Rectal smooth muscle tissue (tissue), 1 donor: ENCODE measurements at regions not wholly inside any gene's neighbourhood (a gene's known extent, or its start where the extent isn't known, plus 50 kb on each side); places are given as distances from the start of the nearest gene placed in this dataset.

Experiments
- H3K27ac ChIP-seq: one replicate; pipeline ENCODE4 v1.7.0; 2013; ENCODE audit warnings: low read depth, low read length, inconsistent platforms
- H3K27me3 ChIP-seq: one replicate; pipeline ENCODE4 v1.7.0; 2013; ENCODE audit warnings: low read length; ENCODE audit not compliant: control insufficient read depth, insufficient read depth
- H3K36me3 ChIP-seq: one replicate; pipeline ENCODE4 v1.7.0; 2013; ENCODE audit warnings: low read length; ENCODE audit not compliant: control insufficient read depth, insufficient read depth
- H3K4me1 ChIP-seq: one replicate; pipeline ENCODE4 v1.7.0; 2013; ENCODE audit warnings: low read length; ENCODE audit not compliant: control insufficient read depth, insufficient read depth
- H3K4me3 ChIP-seq: one replicate; pipeline ENCODE4 v1.7.0; 2013; ENCODE audit warnings: low read length
- H3K9ac ChIP-seq: one replicate; pipeline ENCODE4 v1.7.0; 2013; ENCODE audit warnings: low read length

DNA sequence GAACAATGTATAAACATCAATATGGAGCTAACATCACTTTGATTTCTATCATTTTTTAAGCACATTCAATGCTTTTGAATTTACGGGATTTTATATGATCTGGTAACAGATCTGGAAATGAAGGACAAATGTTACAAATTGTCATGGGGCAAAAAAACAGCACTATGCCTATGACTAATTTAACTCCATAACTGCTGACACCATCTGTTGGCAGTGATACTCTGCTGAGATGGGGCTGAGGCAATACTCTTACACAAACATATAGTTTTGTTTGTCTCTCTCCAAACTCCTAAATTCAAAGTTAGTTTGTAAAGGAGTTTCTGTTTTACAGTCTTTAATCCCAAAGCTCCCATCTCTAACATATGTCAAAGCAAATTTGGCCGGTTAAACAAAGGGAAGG lies 132.5 kb upstream of the FER start:
- Histone ChIP-seq H3K4me1 (no peaks in the 10 kb centered on the region), H3K27me3 (no peaks in the 10 kb centered on the region), H3K4me3 (no peak overlapping the region), H3K9ac (no peak overlapping the region), H3K36me3 (no peaks in the 10 kb centered on the region), H3K27ac (no peak overlapping the region)

DNA sequence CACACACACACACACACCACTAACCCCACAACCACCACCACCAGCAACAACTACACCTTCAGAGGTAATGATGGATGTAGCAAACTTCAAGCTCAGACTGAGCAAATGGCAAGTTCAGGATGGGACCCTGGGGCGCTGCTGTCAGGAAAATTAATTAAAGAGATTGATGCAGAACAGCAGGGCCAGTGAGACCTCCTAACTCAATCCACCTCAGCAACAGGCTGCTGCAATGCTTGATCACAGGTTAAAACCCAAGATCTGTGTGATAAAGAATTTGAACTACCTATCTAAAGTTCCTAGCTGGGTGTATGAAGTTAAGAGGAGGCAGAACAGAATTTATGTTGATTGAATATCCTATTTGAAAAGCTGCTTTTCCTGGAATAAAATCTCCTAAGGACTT lies 140.3 kb upstream of the FER start:
- Histone ChIP-seq H3K4me1 (no peaks in the 10 kb centered on the region), H3K27me3 (no peaks in the 10 kb centered on the region), H3K9ac (no peak overlapping the region), H3K27ac (no peak overlapping the region), H3K36me3 (no peaks in the 10 kb centered on the region), H3K4me3 (no peak overlapping the region)

DNA sequence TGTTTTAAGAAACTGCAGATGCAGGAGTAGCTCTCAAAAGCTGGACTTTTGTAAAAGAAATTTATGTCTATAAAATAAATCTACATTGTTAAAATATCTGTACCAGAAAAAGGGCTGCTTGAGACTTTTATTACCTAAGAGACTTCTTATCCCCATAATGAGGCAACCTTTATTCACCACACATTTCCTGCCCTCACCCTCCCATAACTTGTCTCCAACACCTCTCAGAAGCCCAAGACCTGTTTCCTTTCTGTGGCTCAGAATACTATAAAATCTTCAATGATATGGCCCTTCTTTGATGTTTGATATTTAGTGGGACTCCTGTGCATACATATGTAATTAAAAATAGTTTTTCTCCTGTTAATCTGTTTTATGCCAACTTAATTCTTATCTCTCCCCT lies 141.5 kb upstream of the FER start:
- H3K27me3 ChIP-seq, result no peaks in the 10 kb centered on the region
- no peak overlapping the region for H3K9ac ChIP-seq
- H3K4me1 ChIP-seq, result no peaks in the 10 kb centered on the region
- no peak overlapping the region for H3K27ac ChIP-seq
- H3K36me3 ChIP-seq, result no peaks in the 10 kb centered on the region
- H3K4me3 ChIP-seq, result no peak overlapping the region

DNA sequence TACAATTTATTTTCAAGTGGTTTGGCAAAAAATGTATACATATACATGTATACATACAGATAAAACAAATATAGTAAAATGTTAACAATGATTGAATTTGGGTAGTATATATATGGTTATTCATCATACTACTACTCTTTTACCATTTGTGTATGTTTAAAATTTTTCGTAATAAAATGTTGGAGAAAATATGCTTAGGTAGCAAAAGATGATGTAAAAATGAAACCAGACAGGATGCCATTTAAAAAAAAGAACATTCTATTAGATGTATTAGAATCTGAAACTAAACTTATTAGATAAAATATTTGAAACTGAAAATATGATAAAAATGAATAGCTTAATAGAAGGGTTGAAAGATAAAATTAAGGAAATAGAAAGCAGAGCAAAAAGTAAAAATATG lies 144.9 kb upstream of the FER start:
- Histone ChIP-seq H3K4me3 (no peak overlapping the region), H3K36me3 (no peaks in the 10 kb centered on the region), H3K9ac (no peak overlapping the region), H3K27me3 (no peaks in the 10 kb centered on the region), H3K4me1 (no peaks in the 10 kb centered on the region), H3K27ac (no peak overlapping the region)

DNA sequence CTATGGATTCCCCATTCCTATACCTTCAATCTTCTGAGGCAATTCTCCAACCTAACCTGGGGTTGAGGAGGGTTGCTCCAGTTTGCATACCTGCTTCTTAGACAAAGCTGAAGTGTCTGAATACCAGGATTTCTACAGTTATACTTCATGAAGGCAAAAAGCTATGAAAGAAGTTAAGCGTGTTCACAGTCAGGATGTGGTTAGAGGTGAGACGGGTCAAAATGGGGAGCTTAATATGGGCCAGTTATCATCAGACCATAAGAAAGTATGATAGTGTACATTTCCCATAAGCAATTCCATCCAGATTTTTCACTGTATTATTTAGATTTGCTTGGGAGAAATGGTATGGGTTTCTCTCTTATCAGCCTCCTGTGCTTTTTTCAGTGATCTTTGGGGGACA lies 156.9 kb upstream of the FER start:
- Histone ChIP-seq H3K4me1 (no peaks in the 10 kb centered on the region), H3K27ac (no peak overlapping the region), H3K36me3 (no peaks in the 10 kb centered on the region), H3K4me3 (no peak overlapping the region), H3K9ac (no peak overlapping the region), H3K27me3 (no peaks in the 10 kb centered on the region)

DNA sequence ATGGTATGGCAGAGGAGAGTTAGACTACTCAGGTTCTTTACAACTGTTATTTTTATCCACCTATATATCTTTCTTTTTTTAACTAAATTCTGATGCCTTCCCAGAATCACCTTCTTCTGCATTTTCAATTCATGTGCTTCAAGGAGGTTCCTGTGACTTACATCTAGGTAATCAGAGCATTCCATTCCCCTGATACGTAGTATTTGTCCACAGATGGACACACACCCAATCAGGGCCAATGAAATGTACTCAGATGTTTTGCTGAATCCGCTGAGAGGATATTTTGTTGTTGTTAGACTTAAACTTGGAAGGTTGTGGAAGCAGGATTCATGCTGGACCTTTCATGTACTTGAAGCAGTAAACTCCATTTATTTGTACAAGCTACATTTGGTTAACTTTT lies 159.4 kb upstream of the FER start:
- Histone ChIP-seq H3K27ac (no peak overlapping the region), H3K4me1 (no peaks in the 10 kb centered on the region), H3K36me3 (no peaks in the 10 kb centered on the region), H3K4me3 (no peak overlapping the region), H3K9ac (no peak overlapping the region), H3K27me3 (no peaks in the 10 kb centered on the region)

DNA sequence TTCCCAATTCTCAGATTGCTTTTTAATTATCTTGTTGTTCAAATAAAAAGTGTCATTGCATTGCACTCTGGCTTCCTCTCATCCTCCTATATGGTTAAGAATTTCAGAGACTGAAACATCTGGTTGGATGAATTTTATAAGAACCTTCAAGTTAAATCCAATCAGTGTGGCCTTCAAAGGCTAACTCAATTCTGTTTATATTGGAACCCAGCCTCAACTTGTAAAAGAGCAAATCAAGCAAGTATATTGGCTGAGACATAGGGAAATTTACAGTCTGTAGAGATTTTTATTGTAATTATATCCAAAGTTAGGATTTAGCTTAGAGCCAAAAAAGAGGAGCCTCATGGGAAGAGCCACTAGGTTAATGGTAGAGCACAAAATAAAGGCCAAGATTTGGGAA lies 159.9 kb upstream of the FER start:
- H3K36me3 ChIP-seq, result no peaks in the 10 kb centered on the region
- H3K27ac ChIP-seq, result no peak overlapping the region
- H3K9ac ChIP-seq, result no peak overlapping the region
- H3K27me3 ChIP-seq, result no peaks in the 10 kb centered on the region
- H3K4me3 ChIP-seq, result no peak overlapping the region
- H3K4me1 ChIP-seq, result no peaks in the 10 kb centered on the region

DNA sequence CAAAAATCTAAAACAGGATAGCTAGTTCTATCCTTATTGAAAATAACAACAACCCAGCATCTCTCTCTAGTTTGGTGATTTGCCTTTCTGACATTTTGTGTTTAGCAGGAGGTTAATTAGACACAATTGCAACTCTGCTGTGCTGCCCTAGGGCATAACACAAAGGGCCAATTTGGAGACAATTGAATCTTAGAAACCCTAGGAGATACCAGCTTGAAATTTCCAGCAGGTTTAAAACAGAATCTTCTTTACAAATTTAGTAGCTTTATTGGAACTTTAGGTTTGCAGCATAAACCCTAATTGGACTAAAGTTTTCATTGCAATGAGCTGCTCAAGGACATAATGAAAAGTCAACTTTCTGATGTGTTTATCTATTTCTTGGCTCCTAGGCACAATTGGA lies 166.7 kb upstream of the FER start:
- Histone ChIP-seq H3K36me3 (no peaks in the 10 kb centered on the region), H3K4me1 (no peaks in the 10 kb centered on the region), H3K27ac (no peak overlapping the region), H3K27me3 (no peaks in the 10 kb centered on the region), H3K9ac (no peak overlapping the region), H3K4me3 (no peak overlapping the region)

DNA sequence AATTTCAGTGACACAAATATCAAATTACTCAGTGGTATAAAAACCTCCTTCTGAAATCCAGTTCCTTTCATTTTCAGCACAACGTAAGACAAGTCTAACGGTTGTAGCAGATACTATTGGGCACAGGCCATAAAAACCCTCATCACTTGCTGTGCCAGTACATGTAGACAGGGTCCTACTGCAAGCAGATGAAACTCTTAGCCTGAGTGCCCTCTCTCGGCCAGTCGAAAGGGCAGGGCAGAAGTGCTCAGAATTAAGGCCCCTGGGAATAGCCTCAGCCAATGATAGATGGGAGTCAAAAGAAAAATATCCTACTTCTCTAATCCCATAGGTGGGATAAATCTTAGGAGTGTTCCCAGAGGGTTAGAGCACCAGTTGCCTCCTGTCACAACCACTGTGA lies 168.5 kb upstream of the FER start:
- no peaks in the 10 kb centered on the region for H3K4me1 ChIP-seq
- H3K9ac ChIP-seq, result no peak overlapping the region
- H3K4me3 ChIP-seq, result no peak overlapping the region
- H3K27ac ChIP-seq, result no peak overlapping the region
- H3K36me3 ChIP-seq, result no peaks in the 10 kb centered on the region
- no peaks in the 10 kb centered on the region for H3K27me3 ChIP-seq

DNA sequence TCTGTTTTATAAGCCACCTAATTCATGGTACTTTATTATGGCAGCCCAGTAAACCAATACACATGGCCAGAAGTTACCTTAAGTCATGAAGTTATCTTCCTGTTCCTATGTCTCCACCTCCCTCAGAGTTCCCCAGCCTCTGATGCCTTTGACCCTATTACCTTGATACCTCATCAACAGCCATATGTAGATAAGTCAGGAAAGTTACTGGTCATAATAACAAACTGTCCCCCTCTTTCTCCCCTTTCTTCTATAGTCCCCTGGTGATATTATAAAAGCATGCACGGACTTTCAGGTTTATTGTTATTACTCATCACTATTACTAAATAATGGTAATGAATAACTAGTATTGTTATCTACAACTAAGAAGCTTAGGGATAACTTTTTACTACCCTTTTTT lies 168.9 kb upstream of the FER start:
- Histone ChIP-seq H3K36me3 (no peaks in the 10 kb centered on the region), H3K4me1 (no peaks in the 10 kb centered on the region), H3K27me3 (no peaks in the 10 kb centered on the region), H3K9ac (no peak overlapping the region), H3K4me3 (no peak overlapping the region), H3K27ac (no peak overlapping the region)

DNA sequence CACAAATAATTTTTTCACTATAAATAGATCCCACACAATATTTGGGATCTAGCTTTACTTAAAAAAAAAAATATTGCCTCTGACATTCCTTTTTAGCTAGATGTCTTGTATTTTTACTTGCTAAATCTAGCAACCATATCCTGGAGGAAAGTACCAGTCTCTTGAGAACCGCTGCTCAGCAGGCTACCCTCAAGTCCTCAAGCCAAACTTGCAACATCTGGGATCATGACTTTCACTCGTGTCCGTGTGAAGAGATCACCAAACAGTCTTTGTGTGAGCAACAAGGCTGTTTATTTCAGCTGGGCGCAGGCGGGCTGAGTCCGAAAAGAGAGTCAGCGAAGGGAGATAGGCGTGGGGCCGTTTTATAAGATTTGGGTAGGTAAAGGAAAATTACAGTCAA lies 180.3 kb upstream of the FER start:
- Histone ChIP-seq H3K36me3 (no peaks in the 10 kb centered on the region), H3K4me1 (no peaks in the 10 kb centered on the region), H3K27me3 (no peaks in the 10 kb centered on the region), H3K9ac (no peak overlapping the region), H3K27ac (no peak overlapping the region), H3K4me3 (no peak overlapping the region)

DNA sequence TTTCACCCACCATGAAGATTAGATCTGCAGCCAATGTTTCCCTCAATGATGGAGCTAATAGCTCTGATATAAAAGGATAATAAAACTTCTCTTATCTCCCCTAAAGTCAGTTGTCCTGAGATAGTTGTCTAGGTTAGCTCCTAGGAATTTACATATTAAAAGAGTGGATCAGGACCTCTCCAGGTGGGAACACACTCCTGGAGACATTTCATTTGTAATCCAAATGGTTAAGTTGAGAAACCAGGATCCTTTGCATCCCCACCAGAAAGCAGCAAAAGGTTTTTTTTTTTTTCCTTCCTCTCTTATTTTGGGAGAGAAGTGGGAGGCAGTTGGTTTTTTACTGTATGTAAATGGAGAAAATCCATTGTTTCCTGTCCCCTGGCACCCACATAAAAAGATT lies 182.5 kb upstream of the FBXL17 start:
- Histone ChIP-seq H3K4me1 (peaks cover 3% of the 10 kb centered on the region), H3K27ac (no peak overlapping the region), H3K27me3 (no peaks in the 10 kb centered on the region), H3K9ac (no peak overlapping the region), H3K36me3 (no peaks in the 10 kb centered on the region), H3K4me3 (no peak overlapping the region)

DNA sequence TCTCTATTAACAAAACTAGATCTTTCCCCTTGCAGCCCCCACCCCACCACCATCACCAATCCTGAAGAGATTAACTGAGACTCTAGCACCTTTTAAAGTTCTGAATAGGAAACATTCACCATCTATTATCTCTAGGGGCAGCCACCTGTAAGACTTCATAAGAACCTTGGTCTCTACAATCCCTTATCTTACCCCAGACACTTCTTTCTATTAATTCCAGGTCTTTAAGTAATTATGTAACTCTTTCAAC lies 180.2 kb upstream of the FBXL17 start:
- Histone ChIP-seq H3K36me3 (no peaks in the 10 kb centered on the region), H3K4me3 (no peak overlapping the region), H3K4me1 (peaks cover 3% of the 10 kb centered on the region), H3K27me3 (no peaks in the 10 kb centered on the region), H3K9ac (no peak overlapping the region), H3K27ac (no peak overlapping the region)
